ENCODE measurements at regions not wholly inside any gene's neighbourhood (a gene's known extent, or its start where the extent isn't known, plus 50 kb on each side); places are given as distances from the start of the nearest gene placed in this dataset.

DNA sequence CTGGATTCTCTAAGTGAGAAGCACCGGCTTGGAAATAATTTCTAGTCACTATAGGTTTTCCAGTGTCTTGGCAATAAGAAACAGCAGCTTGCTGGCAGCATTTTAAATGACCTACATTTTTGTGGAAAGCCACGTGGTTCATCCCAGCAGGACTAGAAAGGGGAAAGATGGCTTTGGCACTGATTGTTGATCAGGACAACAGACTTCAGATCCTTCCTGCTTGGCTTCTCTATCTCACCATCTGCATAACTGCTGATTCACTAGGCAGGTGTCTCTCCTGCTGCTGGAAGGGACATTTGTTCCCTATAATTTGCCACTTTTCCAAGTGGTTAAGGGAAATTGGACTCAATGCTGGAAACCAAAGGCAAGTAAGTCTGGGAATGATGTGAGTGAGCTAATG, 131.0 kb downstream of the TTC8 start:
- Mint-ChIP-seq H3K4me1 (peaks cover 0 to 2% of the 10 kb centered on the region in 2 experiments; a peak in 2 of 4 replicates), H3K36me3 (ENCODE audit: insufficient read depth in 1 of 3, low read depth in 3 of 3) (no peaks in the 10 kb centered on the region), H3K9me3 (peaks cover 6 to 13% of the 10 kb centered on the region in 2 experiments), H3K4me3 (no peak overlapping the region), H3K27ac (no peak overlapping the region), H3K27me3 (ENCODE audit: low read depth) (peaks cover 16% of the 10 kb centered on the region)
- WGBS (ENCODE audit: extremely low coverage, insufficient read length, low lambda C conversion rate): no CpG with 5 or more reads among the region's 2 CpGs
- Histone ChIP-seq H2BK15ac (ENCODE audit: low read depth, low read length) (no peak overlapping the region), H3K27me3 (ENCODE audit: insufficient read depth, low read length) (no peaks in the 10 kb centered on the region), H3T11ph (ENCODE audit: low read length) (no peak overlapping the region), H3K79me1 (ENCODE audit: insufficient read depth, low read depth, low read length, poor library complexity, severe bottlenecking) (no peaks in the 10 kb centered on the region), H3K23me2 (ENCODE audit: insufficient read length, low read depth, low read length, poor library complexity, severe bottlenecking) (no peaks in the 10 kb centered on the region), H3K79me2 (ENCODE audit: insufficient read depth, low read length) (no peaks in the 10 kb centered on the region), H3K23ac (ENCODE audit: insufficient read length, low read depth, low read length) (no peak overlapping the region), H4K20me1 (ENCODE audit: control insufficient read depth, insufficient read depth, insufficient read length) (no peaks in the 10 kb centered on the region), H2AFZ (ENCODE audit: low read length) (no peak overlapping the region), H3K18ac (ENCODE audit: insufficient read length, low read depth, low read length) (no peak overlapping the region), H2BK5ac (ENCODE audit: insufficient read length, low read length) (no peak overlapping the region), H3K14ac (ENCODE audit: insufficient read depth, low read length) (no peak overlapping the region), H2BK20ac (ENCODE audit: low read depth, low read length, poor library complexity, severe bottlenecking) (no peak overlapping the region), H4K8ac (replicated peaks; ENCODE audit: insufficient read length, low read depth, low read length) (no peak overlapping the region), H2AK5ac (ENCODE audit: insufficient read length, low read length) (no peak overlapping the region), H3K27ac (ENCODE audit: insufficient read length, low read depth, low read length) (no peak overlapping the region), H3K4ac (ENCODE audit: low read depth, low read length) (no peak overlapping the region), H2BK120ac (ENCODE audit: low read depth, low read length, poor library complexity, severe bottlenecking) (no peak overlapping the region), H3K9me3 (ENCODE audit: control insufficient read depth, low read depth, low read length) (peaks cover 11% of the 10 kb centered on the region), H3K4me1 (ENCODE audit: insufficient read depth, low read length) (0 out of 2 replicates have a peak, but pooled peaks cover 3% of the 10 kb centered on the region), H4K91ac (ENCODE audit: insufficient read length, low read depth, low read length) (no peak overlapping the region), H4K5ac (ENCODE audit: insufficient read length, low read depth, low read length) (no peak overlapping the region), H3K9ac (ENCODE audit: extremely low read depth, insufficient read length, low read length) (no peak overlapping the region), H3K56ac (ENCODE audit: insufficient read length, low read depth, low read length) (no peak overlapping the region), H2BK12ac (ENCODE audit: insufficient read length, low read depth, low read length) (no peak overlapping the region), H3K4me2 (ENCODE audit: insufficient read depth, insufficient read length, low read length) (no peak overlapping the region)
- DNase-seq: no peak
- TF ChIP-seq CTCF (conservative IDR thresholded peaks at IDR 0.05): no peak
